LNCaP clone FGC (cell line): ENCODE measurements at regions not wholly inside any gene's neighbourhood (a gene's known extent, or its start where the extent isn't known, plus 50 kb on each side); places are given as distances from the start of the nearest gene placed in this dataset.

ENCODE experiments used
- DNase-seq: peaks from one replicate; pipeline ENCODE4 v3.0.0-alpha.2; 2011; ENCODE audit warnings: low read depth
- H3K4me3 ChIP-seq: 2 replicates; pipeline ENCODE4 v1.5.1; 2011; ENCODE audit warnings: mild to moderate bottlenecking, low read depth, low read length, control low read depth
- TF ChIP-seq, protein P1 (sequence below): IDR thresholded peaks from 2 replicates; pipeline ENCODE4 v1.5.1; 2012; ENCODE audit warnings: mild to moderate bottlenecking; ENCODE audit not compliant: control insufficient read depth, insufficient read depth; ENCODE audit errors: extremely low read depth

DNA sequence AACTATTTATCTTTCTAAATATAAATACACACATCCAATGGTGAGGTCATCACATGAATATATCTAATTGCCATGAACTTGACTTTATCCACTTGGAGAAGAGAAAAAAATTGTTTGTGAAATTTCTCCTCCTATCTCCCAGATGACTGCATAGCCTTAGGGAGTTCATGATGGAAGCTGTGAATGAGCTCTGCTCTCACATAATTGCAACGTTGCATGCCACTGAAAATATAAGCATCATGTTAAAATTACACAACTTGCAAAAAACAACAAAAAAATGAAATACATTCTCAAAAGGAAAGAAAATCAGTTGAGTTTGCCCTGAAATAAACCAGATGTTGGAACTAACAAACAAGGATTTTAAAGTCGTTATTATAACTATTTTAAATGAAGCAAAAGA lies 50.6 kb upstream of the OSR1 start:
- no peak for DNase-seq
- TF ChIP-seq, protein P1, sequence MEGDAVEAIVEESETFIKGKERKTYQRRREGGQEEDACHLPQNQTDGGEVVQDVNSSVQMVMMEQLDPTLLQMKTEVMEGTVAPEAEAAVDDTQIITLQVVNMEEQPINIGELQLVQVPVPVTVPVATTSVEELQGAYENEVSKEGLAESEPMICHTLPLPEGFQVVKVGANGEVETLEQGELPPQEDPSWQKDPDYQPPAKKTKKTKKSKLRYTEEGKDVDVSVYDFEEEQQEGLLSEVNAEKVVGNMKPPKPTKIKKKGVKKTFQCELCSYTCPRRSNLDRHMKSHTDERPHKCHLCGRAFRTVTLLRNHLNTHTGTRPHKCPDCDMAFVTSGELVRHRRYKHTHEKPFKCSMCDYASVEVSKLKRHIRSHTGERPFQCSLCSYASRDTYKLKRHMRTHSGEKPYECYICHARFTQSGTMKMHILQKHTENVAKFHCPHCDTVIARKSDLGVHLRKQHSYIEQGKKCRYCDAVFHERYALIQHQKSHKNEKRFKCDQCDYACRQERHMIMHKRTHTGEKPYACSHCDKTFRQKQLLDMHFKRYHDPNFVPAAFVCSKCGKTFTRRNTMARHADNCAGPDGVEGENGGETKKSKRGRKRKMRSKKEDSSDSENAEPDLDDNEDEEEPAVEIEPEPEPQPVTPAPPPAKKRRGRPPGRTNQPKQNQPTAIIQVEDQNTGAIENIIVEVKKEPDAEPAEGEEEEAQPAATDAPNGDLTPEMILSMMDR = no peak
- H3K4me3 ChIP-seq = no peak overlapping the region

DNA sequence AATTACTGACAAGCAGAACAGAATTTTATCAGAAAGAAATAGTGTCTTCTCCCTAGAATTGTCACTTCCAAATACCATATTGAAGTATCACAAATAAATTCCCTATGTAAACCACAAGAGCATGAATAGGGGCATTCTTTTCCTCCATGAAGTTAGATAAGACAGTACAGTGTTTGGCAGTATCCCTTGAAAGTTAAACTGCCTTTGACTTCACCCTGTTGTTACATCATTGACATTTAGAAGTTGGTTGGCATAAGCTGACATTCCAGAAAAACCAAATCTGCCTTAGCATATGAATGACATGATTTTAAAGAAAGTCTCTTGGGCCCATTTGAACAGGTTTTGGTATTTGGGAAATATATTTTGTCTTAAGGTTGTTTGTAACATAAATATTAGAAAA lies 50.2 kb upstream of the OSR1 start:
- no peak for DNase-seq
- H3K4me3 ChIP-seq = no peak overlapping the region
- TF ChIP-seq, protein P1 = no peak
